Endodermal cell (in vitro differentiated cells): ENCODE measurements at regions not wholly inside any gene's neighbourhood (a gene's known extent, or its start where the extent isn't known, plus 50 kb on each side); places are given as distances from the start of the nearest gene placed in this dataset.

Source experiments
- DNase-seq: peaks from one replicate; pipeline ENCODE4 v3.0.0-alpha.2; 2017
- H3K27ac ChIP-seq: 2 replicates; pipeline ENCODE4 v1.5.1; 2013; ENCODE audit warnings: mild to moderate bottlenecking, low read depth, low read length, moderate library complexity
- H3K27me3 ChIP-seq: 2 replicates; pipeline ENCODE4 v1.6.1; 2013; ENCODE audit warnings: mild to moderate bottlenecking, low read length, moderate library complexity; ENCODE audit not compliant: insufficient read depth, control insufficient read depth, poor library complexity, severe bottlenecking
- H3K36me3 ChIP-seq: 2 replicates; pipeline ENCODE4 v1.7.0; 2013; ENCODE audit warnings: mild to moderate bottlenecking, low read length, moderate library complexity; ENCODE audit not compliant: control insufficient read depth, insufficient read depth
- H3K4me1 ChIP-seq: one replicate; pipeline ENCODE4 v1.7.0; 2013; ENCODE audit warnings: low read length; ENCODE audit not compliant: control insufficient read depth, insufficient read depth
- H3K4me3 ChIP-seq: 2 replicates; pipeline ENCODE4 v1.5.1; 2013; ENCODE audit warnings: mild to moderate bottlenecking, low read length, moderate library complexity
- H3K9ac ChIP-seq: 2 replicates; pipeline ENCODE4 v1.6.1; 2013; ENCODE audit warnings: mild to moderate bottlenecking, low read length, moderate library complexity; ENCODE audit not compliant: poor library complexity, severe bottlenecking; ENCODE audit errors: extremely low read depth
- H3K9me3 ChIP-seq: 2 replicates; pipeline ENCODE4 v1.6.1; 2013; ENCODE audit warnings: mild to moderate bottlenecking, low read length, moderate library complexity; ENCODE audit not compliant: control insufficient read depth
- H3K27ac Mint-ChIP-seq: 2 replicates; pipeline ENCODE4 v1.8.0; 2020; ENCODE audit warnings: mixed read lengths
- H3K27me3 Mint-ChIP-seq: 2 replicates; pipeline ENCODE4 v1.8.0; 2021; ENCODE audit warnings: mild to moderate bottlenecking, mixed read lengths; ENCODE audit not compliant: insufficient read depth
- H3K36me3 Mint-ChIP-seq: 2 replicates; pipeline ENCODE4 v1.8.0; 2020; ENCODE audit warnings: low read depth, mixed read lengths
- H3K4me1 Mint-ChIP-seq: 2 replicates; pipeline ENCODE4 v1.8.0; 2020; ENCODE audit warnings: mixed read lengths
- H3K4me3 Mint-ChIP-seq: 2 replicates; pipeline ENCODE4 v1.8.0; 2020; ENCODE audit warnings: mild to moderate bottlenecking, moderate library complexity, mixed read lengths
- H3K9me3 Mint-ChIP-seq: 2 replicates; pipeline ENCODE4 v1.8.0; 2020; ENCODE audit warnings: mild to moderate bottlenecking, mixed read lengths
- CTCF ChIP-seq: fragments of 200-600 bp; sonication (generic); conservative IDR thresholded peaks from 2 replicates; pipeline ENCODE4 v1.5.0; 2021; ENCODE audit warnings: antibody characterized with exemption, mild to moderate bottlenecking
- WGBS, 2 experiments: methylation state at CpG; one replicate each; pipeline versions ENCODE4 v1.1.5 to v1.1.7; 2013; ENCODE audit warnings: missing lambda C conversion rate in 2 of 2, mixed read lengths in 1 of 2; ENCODE audit not compliant: insufficient coverage in 1 of 2, insufficient read length in 1 of 2; 5-methylcytosine and 5-hydroxymethylcytosine counted together

DNA sequence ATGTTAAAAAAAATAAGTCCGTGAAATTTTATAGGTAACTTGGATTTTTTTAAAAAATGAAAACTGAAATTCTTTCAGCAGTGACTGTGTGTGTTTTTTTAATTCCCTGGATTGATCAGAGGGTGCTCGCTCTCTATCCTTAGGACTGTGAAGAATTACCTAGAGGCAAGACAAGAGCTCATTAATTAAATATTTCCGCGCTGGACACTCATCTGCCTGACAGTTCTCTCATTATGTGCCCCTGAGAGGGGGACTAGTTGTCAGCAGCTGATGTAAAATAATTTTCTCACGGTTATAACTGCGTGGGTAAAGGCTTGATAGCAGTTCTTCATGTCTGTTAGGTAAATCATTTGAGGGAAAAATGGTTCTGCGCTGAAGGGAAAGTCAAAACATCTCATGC is 101.3 kb downstream of the PTCSC3 start:
- H3K36me3 Mint-ChIP-seq = no peaks in the 10 kb centered on the region
- no peak overlapping the region for H3K4me3 Mint-ChIP-seq
- Histone ChIP-seq H3K9ac (no peak overlapping the region), H3K27me3 (no peaks in the 10 kb centered on the region), H3K9me3 (peaks cover 4% of the 10 kb centered on the region), H3K36me3 (no peaks in the 10 kb centered on the region), H3K4me3 (no peak overlapping the region), H3K27ac (no peak overlapping the region), H3K4me1 (no peaks in the 10 kb centered on the region)
- WGBS, 2 experiments = 91 to 98% methylated on average over 7 of the region's 7 CpGs
- peaks cover 4% of the 10 kb centered on the region for H3K27me3 Mint-ChIP-seq
- DNase-seq = no peak
- no peak for TF ChIP-seq CTCF
- H3K4me1 Mint-ChIP-seq = no peaks in the 10 kb centered on the region
- H3K27ac Mint-ChIP-seq = no peak overlapping the region
- peaks cover 8% of the 10 kb centered on the region for H3K9me3 Mint-ChIP-seq

- H3K27ac Mint-ChIP-seq = no peak overlapping the region
- Histone ChIP-seq H3K4me1 (no peaks in the 10 kb centered on the region), H3K9ac (no peak overlapping the region), H3K27me3 (no peaks in the 10 kb centered on the region), H3K9me3 (no peaks in the 10 kb centered on the region), H3K4me3 (no peak overlapping the region), H3K36me3 (no peaks in the 10 kb centered on the region), H3K27ac (no peak overlapping the region)
- no peaks in the 10 kb centered on the region for H3K36me3 Mint-ChIP-seq
- peaks cover 2% of the 10 kb centered on the region for H3K27me3 Mint-ChIP-seq
- TF ChIP-seq CTCF = no peak
- no peaks in the 10 kb centered on the region for H3K9me3 Mint-ChIP-seq
- peaks cover 4% of the 10 kb centered on the region for H3K4me1 Mint-ChIP-seq
- WGBS, 2 experiments = 83% methylated on average over 4 of the region's 4 CpGs; no CpG with 5 or more reads in 1 of the 2 experiments
- DNase-seq = no peak
- H3K4me3 Mint-ChIP-seq = no peak overlapping the region
Observed at GRCh38 chr14:36070720-36071043, 105.8 kb downstream of the PTCSC3 start.

DNA sequence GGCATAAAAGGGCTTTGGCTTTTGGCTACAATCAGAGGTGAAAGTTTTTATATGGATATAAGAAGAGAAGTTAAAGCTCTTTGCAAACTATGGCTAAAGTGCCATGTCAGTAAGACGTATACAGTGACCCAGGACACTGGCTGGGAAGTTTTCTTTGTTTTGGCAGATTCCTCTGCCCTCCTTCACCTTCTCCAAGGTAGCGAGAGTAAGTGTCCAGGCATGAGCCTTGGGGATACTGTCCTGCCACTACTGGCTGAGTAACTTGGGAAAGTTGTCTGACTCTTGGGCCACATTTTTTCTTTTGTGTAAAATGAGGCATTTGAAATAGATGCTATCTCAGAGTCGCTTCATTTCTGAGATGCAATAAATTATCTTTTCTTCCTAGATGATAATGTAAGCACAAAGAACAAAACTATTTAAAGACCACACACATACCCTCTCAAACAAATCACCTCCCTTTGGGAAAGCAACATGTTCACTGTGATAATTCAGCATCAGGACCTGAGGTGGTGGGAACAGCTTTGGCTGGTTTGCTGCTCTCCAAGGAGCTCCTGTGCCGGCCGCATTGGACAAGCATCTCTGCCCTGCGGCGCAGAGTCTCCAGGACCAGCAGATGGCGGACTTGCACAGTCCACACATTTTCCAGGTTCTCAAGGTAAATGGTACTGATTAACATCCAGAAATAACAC is 106.3 kb downstream of the PTCSC3 start:
- peak; percentile 87 for DNase-seq
- Mint-ChIP-seq H3K9me3 (no peaks in the 10 kb centered on the region), H3K4me1 (peaks cover 4% of the 10 kb centered on the region), H3K4me3 (no peak overlapping the region), H3K36me3 (no peaks in the 10 kb centered on the region), H3K27ac (no peak overlapping the region), H3K27me3 (peaks cover 2% of the 10 kb centered on the region)
- Histone ChIP-seq H3K27me3 (no peaks in the 10 kb centered on the region), H3K9me3 (no peaks in the 10 kb centered on the region), H3K36me3 (no peaks in the 10 kb centered on the region), H3K27ac (no peak overlapping the region), H3K9ac (no peak overlapping the region), H3K4me3 (no peak overlapping the region), H3K4me1 (no peaks in the 10 kb centered on the region)
- TF ChIP-seq CTCF = peak; percentile 96
- 19 to 47% methylated on average over 6 to 8 of the region's 8 CpGs for WGBS, 2 experiments
